H1 (cell line): ENCODE measurements at regions not wholly inside any gene's neighbourhood (a gene's known extent, or its start where the extent isn't known, plus 50 kb on each side); places are given as distances from the start of the nearest gene placed in this dataset.

Source experiments
- CTCF ChIA-PET: fragments of 300-600 bp; sonication (Branson Sonifier 250); formaldehyde crosslinking; loops from one replicate; lab custom pipeline; 2021; ENCODE audit not compliant: partially characterized antibody; lab: Charles Lee
- POLR2A ChIA-PET: fragments of 300-600 bp; sonication (Branson Sonifier 250); formaldehyde crosslinking; loops from one replicate; lab custom pipeline; 2021; ENCODE audit warnings: inconsistent platforms; ENCODE audit not compliant: partially characterized antibody; lab: Charles Lee
- DNase-seq, 2 experiments: peaks; one replicate each; pipeline versions ENCODE4 v3.0.0 to v3.0.0-alpha.2; 2010 to 2022; ENCODE audit warnings: low spot score in 2 of 2, low read depth in 1 of 2, mixed read lengths in 1 of 2
- FAIRE-seq: peaks from 2 replicates; lab custom pipeline; 2011; peaks lifted over from hg19 to GRCh38; lab: Jason Lieb, UNC
- H2AFZ ChIP-seq: 2 replicates; pipeline ENCODE4 v1.8.1; 2012; ENCODE audit warnings: low read length, inconsistent platforms
- H2AK5ac ChIP-seq: 2 replicates; pipeline ENCODE4 v1.6.1; 2013; ENCODE audit warnings: low read depth, low read length
- H2BK120ac ChIP-seq: replicated peaks from 2 replicates; pipeline ENCODE3; 2013; ENCODE audit warnings: low read depth, low read length, inconsistent platforms
- H2BK12ac ChIP-seq: 2 replicates; pipeline ENCODE4 v1.6.1; 2013; ENCODE audit warnings: low read depth, low read length
- H2BK15ac ChIP-seq: 2 replicates; pipeline ENCODE4 v1.6.1; 2013; ENCODE audit warnings: low read length
- H2BK20ac ChIP-seq: 2 replicates; pipeline ENCODE4 v1.6.1; 2013; ENCODE audit warnings: low read length
- H2BK5ac ChIP-seq: 2 replicates; pipeline ENCODE4 v1.6.1; 2013; ENCODE audit warnings: low read depth, low read length
- H3K14ac ChIP-seq: 2 replicates; pipeline ENCODE4 v1.6.1; 2013; ENCODE audit warnings: inconsistent platforms; ENCODE audit not compliant: insufficient read length
- H3K18ac ChIP-seq: 2 replicates; pipeline ENCODE4 v1.6.1; 2013; ENCODE audit warnings: low read length; ENCODE audit errors: extremely low read depth
- H3K23ac ChIP-seq: 2 replicates; pipeline ENCODE4 v1.6.1; 2013; ENCODE audit warnings: inconsistent platforms; ENCODE audit not compliant: insufficient read length
- H3K23me2 ChIP-seq: 2 replicates; pipeline ENCODE4 v1.6.1; 2013; ENCODE audit warnings: low read depth, low read length
- H3K27ac ChIP-seq: 2 replicates; pipeline ENCODE4 v1.6.1; 2011; ENCODE audit warnings: low read depth, low read length, inconsistent platforms
- H3K27me3 ChIP-seq, 4 experiments: replicated peaks in 1 of 4; 1 replicate in 1 of 4; 2 replicates in 3 of 4; pipeline versions ENCODE4 v1.6.1 to v1.8.1; 2011 to 2013; ENCODE audit warnings: low read length in 3 of 4, mild to moderate bottlenecking in 3 of 4, inconsistent platforms in 2 of 4, mixed read lengths in 2 of 4, moderate library complexity in 1 of 4; ENCODE audit not compliant: control insufficient read depth in 3 of 4, insufficient read depth in 3 of 4; ENCODE audit errors: extremely low read depth in 1 of 4
- H3K36me3 ChIP-seq, 4 experiments: 2 replicates each; pipeline versions ENCODE4 v1.6.1 to v1.8.1; 2011 to 2013; ENCODE audit warnings: mild to moderate bottlenecking in 4 of 4, low read length in 3 of 4, moderate library complexity in 2 of 4, control low read depth in 1 of 4, inconsistent platforms in 1 of 4; ENCODE audit not compliant: insufficient read depth in 4 of 4, control insufficient read depth in 2 of 4
- H3K4ac ChIP-seq: replicated peaks from 2 replicates; pipeline ENCODE3; 2013; ENCODE audit warnings: low read length, low read depth, mixed read lengths, inconsistent platforms; ENCODE audit not compliant: insufficient read length
- H3K4me1 ChIP-seq, 4 experiments: replicated peaks in 1 of 4; 1 replicate in 1 of 4; 2 replicates in 3 of 4; pipeline versions ENCODE4 v1.6.1 to v1.8.1; 2011 to 2013; ENCODE audit warnings: low read length in 3 of 4, inconsistent platforms in 2 of 4, mixed read lengths in 1 of 4; ENCODE audit not compliant: insufficient read depth in 4 of 4, control insufficient read depth in 3 of 4
- H3K4me2 ChIP-seq, 2 experiments: 2 replicates each; pipeline versions ENCODE4 v1.6.1 to v1.8.1; 2011 to 2013; ENCODE audit warnings: low read depth in 2 of 2, low read length in 2 of 2, control low read depth in 1 of 2, inconsistent platforms in 1 of 2, mild to moderate bottlenecking in 1 of 2; ENCODE audit not compliant: insufficient read depth in 1 of 2
- H3K4me3 ChIP-seq, 4 experiments: fragments of 200-600, 300-600 bp in 1 of 4; sonication (generic), shearing (Covaris generic), sonication (Bioruptor Twin) in 1 of 4; 2 replicates each; pipeline versions ENCODE4 v1.5.1 to v1.8.1; 2011 to 2016; ENCODE audit warnings: low read length in 4 of 4, low read depth in 3 of 4, control low read depth in 2 of 4, inconsistent platforms in 2 of 4, mild to moderate bottlenecking in 2 of 4, mixed read lengths in 1 of 4, moderate library complexity in 1 of 4; ENCODE audit not compliant: insufficient read depth in 2 of 4; ENCODE audit errors: extremely low read depth in 1 of 4
- H3K56ac ChIP-seq: replicated peaks from 2 replicates; pipeline ENCODE3; 2013; ENCODE audit warnings: low read depth, mild to moderate bottlenecking, mixed read lengths, low read length, inconsistent platforms; ENCODE audit not compliant: insufficient read length
- H3K79me1 ChIP-seq: 2 replicates; pipeline ENCODE4 v1.6.1; 2013; ENCODE audit warnings: low read depth, low read length, control low read depth
- H3K79me2 ChIP-seq, 2 experiments: 2 replicates each; pipeline versions ENCODE4 v1.6.1 to v1.8.1; 2012 to 2013; ENCODE audit warnings: low read length in 2 of 2, mild to moderate bottlenecking in 2 of 2, inconsistent platforms in 1 of 2; ENCODE audit not compliant: insufficient read depth in 2 of 2, control insufficient read depth in 1 of 2
- H3K9ac ChIP-seq, 4 experiments: replicated peaks in 1 of 4; 1 replicate in 1 of 4; 2 replicates in 3 of 4; pipeline versions ENCODE4 v1.6.1 to v1.8.1; 2011 to 2013; ENCODE audit warnings: low read depth in 3 of 4, low read length in 3 of 4, control low read depth in 2 of 4, mild to moderate bottlenecking in 2 of 4, moderate library complexity in 2 of 4, inconsistent platforms in 1 of 4; ENCODE audit errors: extremely low read depth in 1 of 4
- H3K9me3 ChIP-seq, 2 experiments: 2 replicates each; pipeline versions ENCODE4 v1.6.1 to v1.8.1; 2012 to 2013; ENCODE audit warnings: mild to moderate bottlenecking in 2 of 2, moderate library complexity in 2 of 2, control low read depth in 1 of 2, inconsistent platforms in 1 of 2, low read depth in 1 of 2, low read length in 1 of 2, mixed read lengths in 1 of 2; ENCODE audit not compliant: insufficient read depth in 2 of 2
- H4K20me1 ChIP-seq, 2 experiments: replicated peaks in 1 of 2; 2 replicates each; pipeline versions ENCODE3 to v1.8.1; 2011 to 2013; ENCODE audit warnings: inconsistent platforms in 2 of 2, low read length in 2 of 2, mild to moderate bottlenecking in 1 of 2; ENCODE audit not compliant: insufficient read depth in 2 of 2, control insufficient read depth in 1 of 2
- H4K5ac ChIP-seq: 2 replicates; pipeline ENCODE4 v1.6.1; 2013; ENCODE audit warnings: low read length, low read depth, mixed read lengths, inconsistent platforms; ENCODE audit not compliant: insufficient read length
- H4K8ac ChIP-seq: 2 replicates; pipeline ENCODE4 v1.8.0; 2013; ENCODE audit warnings: mild to moderate bottlenecking, moderate library complexity, low read length, inconsistent platforms; ENCODE audit not compliant: insufficient read depth; ENCODE audit errors: extremely low read depth
- H4K91ac ChIP-seq: replicated peaks from 2 replicates; pipeline ENCODE3; 2013; ENCODE audit warnings: low read length, mixed read lengths, inconsistent platforms; ENCODE audit not compliant: insufficient read length
- BACH1 ChIP-seq: IDR thresholded peaks from 2 replicates; pipeline ENCODE4 v1.6.1; 2012; ENCODE audit warnings: low read length, improper control_type of control experiment
- CHD2 ChIP-seq: IDR thresholded peaks from 2 replicates; pipeline ENCODE4 v1.6.1; 2012; ENCODE audit warnings: low read length, improper control_type of control experiment
- EZH2 ChIP-seq: fragments of 200-600 bp; sonication (generic); IDR thresholded peaks from 2 replicates; pipeline ENCODE4 v1.7.1; 2012; ENCODE audit warnings: low read depth, mild to moderate bottlenecking, moderate library complexity, low read length, inconsistent platforms; ENCODE audit not compliant: severe bottlenecking
- WGBS, 2 experiments: shearing (Covaris generic) in 1 of 2; methylation state at CpG; one replicate each; pipeline versions ENCODE4 v1.1.6 to v1.1.7; 2013 to 2015; ENCODE audit warnings: low lambda C conversion rate in 2 of 2, mixed read lengths in 2 of 2, inconsistent platforms in 1 of 2, low coverage in 1 of 2, missing lambda C conversion rate in 1 of 2; ENCODE audit not compliant: insufficient replicate concordance in 2 of 2, insufficient coverage in 1 of 2, insufficient read length in 1 of 2; ENCODE audit errors: extremely low coverage in 1 of 2, missing lambda C conversion rate in 1 of 2; 5-methylcytosine and 5-hydroxymethylcytosine counted together

DNA sequence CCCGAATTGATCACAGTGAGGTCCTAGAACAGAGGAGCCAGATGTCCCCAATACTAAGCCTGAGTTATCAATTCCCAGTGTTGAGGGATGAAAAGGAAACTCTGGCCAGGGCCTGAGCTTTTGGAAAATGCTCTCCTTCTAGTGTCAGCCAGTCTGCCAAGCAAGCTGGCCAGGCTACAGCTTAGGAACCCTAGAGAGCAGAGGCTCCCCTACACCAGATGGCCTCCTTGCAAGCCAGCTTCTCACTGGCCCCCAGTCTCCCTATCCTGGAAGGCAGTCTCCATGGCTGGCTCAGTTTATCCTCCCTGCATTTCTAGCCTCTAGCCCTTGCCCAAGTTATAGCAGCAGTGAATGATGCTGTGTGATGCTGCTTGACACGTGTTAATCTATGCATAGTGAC, 204.7 kb upstream of the WWC1 start:
- H3K56ac ChIP-seq: no peak overlapping the region
- H3K36me3 ChIP-seq: no peaks in the 10 kb centered on the region; a peak in 1 of 8 replicates
- no peak overlapping the region for H3K18ac ChIP-seq
- FAIRE-seq: no peak
- no peak overlapping the region for H3K9ac ChIP-seq
- TF ChIP-seq CHD2 (no peak), BACH1 (no peak), EZH2 (no peak)
- no peak overlapping the region for H3K4me3 ChIP-seq
- H3K23me2 ChIP-seq: no peaks in the 10 kb centered on the region
- 90% methylated on average over 2 of the region's 2 CpGs; no CpG with 5 or more reads in 1 of the 2 experiments for WGBS, 2 experiments
- H4K8ac ChIP-seq: no peak overlapping the region
- H2BK20ac ChIP-seq: no peak overlapping the region
- H2AFZ ChIP-seq: no peak overlapping the region
- H3K14ac ChIP-seq: no peak overlapping the region
- no peak overlapping the region for H2BK12ac ChIP-seq
- H3K23ac ChIP-seq: no peak overlapping the region
- H3K4ac ChIP-seq: no peak overlapping the region
- H3K27ac ChIP-seq: no peak overlapping the region
- POLR2A ChIA-PET: interaction anchor here (0.6 kb wide), 1 partner anchor 14 kb away, joined by 3 read pairs; no protein-coding TSS in a partner anchor
- no peak overlapping the region for H4K91ac ChIP-seq
- H4K20me1 ChIP-seq: no peaks in the 10 kb centered on the region
- CTCF ChIA-PET: interaction anchor here (0.7 to 2.5 kb wide), 5 partner anchors 8 to 132 kb away, joined by 4 to 6 read pairs (median 5); no protein-coding TSS in a partner anchor
- H3K79me1 ChIP-seq: no peaks in the 10 kb centered on the region; the same call in 1 of the 2 replicates
- no peak for DNase-seq
- no peak overlapping the region for H3K4me2 ChIP-seq
- H4K5ac ChIP-seq: no peak overlapping the region
- H2BK120ac ChIP-seq: no peak overlapping the region
- H3K27me3 ChIP-seq: peaks cover 0 to 1% (median 0%) of the 10 kb centered on the region in 4 experiments; a peak in 1 of 7 replicates
- H3K79me2 ChIP-seq: no peaks in the 10 kb centered on the region
- no peak overlapping the region for H2BK15ac ChIP-seq
- peaks cover 6 to 11% of the 10 kb centered on the region in 2 experiments; a peak in 3 of 4 replicates for H3K9me3 ChIP-seq
- no peak overlapping the region for H2BK5ac ChIP-seq
- no peak overlapping the region for H2AK5ac ChIP-seq
- no peaks in the 10 kb centered on the region for H3K4me1 ChIP-seq
